ENCODE measurements at regions not wholly inside any gene's neighbourhood (a gene's known extent, or its start where the extent isn't known, plus 50 kb on each side); places are given as distances from the start of the nearest gene placed in this dataset.
A peak's percentile ranks its signal among the peaks of the same experiment; 100 is the strongest.
"Not testable (repeated sequence)": the region's sequence is repeated elsewhere in the genome, so short reads cannot be mapped to it uniquely, and the experiment has no call there.

GRCh38 chr2:223481486-223481885, 120.7 kb downstream of the SCG2 start:
- H3K27ac ChIP-seq, result no peak overlapping the region
- DNase-seq (ENCODE audit: low spot score), result no peak
- POLR2A ChIA-PET (ENCODE audit: low non-redundant PET), result no interaction called here
- CTCF ChIA-PET, result interaction anchor here (0.6 to 1.2 kb wide), 2 partner anchors 107 to 181 kb away, joined by 3 to 11 read pairs; no protein-coding TSS in a partner anchor
- no peak for TF ChIP-seq CTCF (conservative IDR thresholded peaks at IDR 0.05; ENCODE audit: low read depth)

GRCh38 chr2:223486751-223487150, 115.4 kb downstream of the SCG2 start:
- DNase-seq (ENCODE audit: low spot score), result no peak
- ChIA-PET CTCF (interaction anchor here (0.6 kb wide), 1 partner anchor 195 kb away, joined by 3 read pairs; no protein-coding TSS in a partner anchor), POLR2A (ENCODE audit: low non-redundant PET) (no interaction called here)
- no peak for TF ChIP-seq CTCF (conservative IDR thresholded peaks at IDR 0.05; ENCODE audit: low read depth)
- H3K27ac ChIP-seq, result no peak overlapping the region

- ChIA-PET CTCF (no interaction called here), POLR2A (ENCODE audit: low non-redundant PET) (no interaction called here)
- DNase-seq (ENCODE audit: low spot score), result no peak
- no peak overlapping the region for H3K27ac ChIP-seq
- no peak for TF ChIP-seq CTCF (conservative IDR thresholded peaks at IDR 0.05; ENCODE audit: low read depth)
These were observed 114.8 kb downstream of the SCG2 start for GRCh38 chr2:223487214-223487846.

GRCh38 chr2:223488814-223489213, 113.3 kb downstream of the SCG2 start:
- H3K27ac ChIP-seq, result no peak overlapping the region
- TF ChIP-seq CTCF (conservative IDR thresholded peaks at IDR 0.05; ENCODE audit: low read depth), result no peak
- ChIA-PET CTCF (interaction anchor here (0.6 kb wide), 1 partner anchor 68 kb away, joined by 6 read pairs; no protein-coding TSS in a partner anchor), POLR2A (ENCODE audit: low non-redundant PET) (no interaction called here)
- DNase-seq (ENCODE audit: low spot score), result peak; percentile 4

- DNase-seq (ENCODE audit: low spot score), result no peak
- CTCF ChIA-PET, result no interaction called here
- POLR2A ChIA-PET (ENCODE audit: low non-redundant PET), result no interaction called here
These were observed 107.7 kb downstream of the SCG2 start for GRCh38 chr2:223494496-223494895.

GRCh38 chr2:223494942-223495341, 107.2 kb downstream of the SCG2 start:
- DNase-seq (ENCODE audit: low spot score), result no peak
- no peak for TF ChIP-seq CTCF (conservative IDR thresholded peaks at IDR 0.05; ENCODE audit: low read depth)
- no peak overlapping the region for H3K27ac ChIP-seq
- POLR2A ChIA-PET (ENCODE audit: low non-redundant PET), result no interaction called here
- CTCF ChIA-PET, result no interaction called here

More at GRCh38 chr2:223494496-223494895, 107.7 kb downstream of the SCG2 start:
- H3K27ac ChIP-seq, result no peak overlapping the region
- no peak for TF ChIP-seq CTCF (conservative IDR thresholded peaks at IDR 0.05; ENCODE audit: low read depth)

- DNase-seq (ENCODE audit: low spot score); CTCF ChIA-PET; POLR2A ChIA-PET (ENCODE audit: low non-redundant PET); H3K27ac ChIP-seq: not testable (repeated sequence)
These were observed 105.3 kb downstream of the SCG2 start for GRCh38 chr2:223496853-223497252.

All from RWPE1 (cell line).